ACC112 (cell line): ENCODE measurements at regions not wholly inside any gene's neighbourhood (a gene's known extent, or its start where the extent isn't known, plus 50 kb on each side); places are given as distances from the start of the nearest gene placed in this dataset.

ENCODE experiments used
- H2AFZ ChIP-seq: fragments of 200-600 bp; sonication (generic); one replicate; pipeline ENCODE4 v1.6.0; 2017; ENCODE audit warnings: antibody characterized with exemption, low read length; ENCODE audit not compliant: unreplicated experiment
- H3K27ac ChIP-seq: fragments of 200-600 bp; sonication (generic); 2 replicates; pipeline ENCODE4 v1.5.1; 2014; ENCODE audit warnings: low read depth, mild to moderate bottlenecking, antibody characterized with exemption, low read length, moderate library complexity
- H3K27me3 ChIP-seq: fragments of 200-600 bp; sonication (generic); 2 replicates; pipeline ENCODE4 v1.6.1; 2014; ENCODE audit warnings: mild to moderate bottlenecking, antibody characterized with exemption, low read length, moderate library complexity, mixed read lengths; ENCODE audit not compliant: insufficient read depth
- H3K36me3 ChIP-seq: fragments of 200-600 bp; sonication (generic); 2 replicates; pipeline ENCODE4 v1.6.1; 2016; ENCODE audit warnings: mild to moderate bottlenecking, antibody characterized with exemption, low read length, moderate library complexity, mixed read lengths; ENCODE audit not compliant: insufficient read depth
- H3K4me1 ChIP-seq: fragments of 200-600 bp; sonication (generic); one replicate; pipeline ENCODE4 v1.6.1; 2016; ENCODE audit warnings: low read length, mixed read lengths; ENCODE audit not compliant: insufficient read depth, unreplicated experiment, control insufficient read depth
- H3K4me3 ChIP-seq: fragments of 200-600 bp; sonication (generic); 2 replicates; pipeline ENCODE4 v1.5.1; 2014; ENCODE audit warnings: mild to moderate bottlenecking, low read depth, low read length
- H3K79me2 ChIP-seq: fragments of 200-600 bp; sonication (generic); one replicate; pipeline ENCODE4 v1.6.0; 2016; ENCODE audit warnings: low read length; ENCODE audit not compliant: control insufficient read depth, unreplicated experiment, insufficient read depth

DNA sequence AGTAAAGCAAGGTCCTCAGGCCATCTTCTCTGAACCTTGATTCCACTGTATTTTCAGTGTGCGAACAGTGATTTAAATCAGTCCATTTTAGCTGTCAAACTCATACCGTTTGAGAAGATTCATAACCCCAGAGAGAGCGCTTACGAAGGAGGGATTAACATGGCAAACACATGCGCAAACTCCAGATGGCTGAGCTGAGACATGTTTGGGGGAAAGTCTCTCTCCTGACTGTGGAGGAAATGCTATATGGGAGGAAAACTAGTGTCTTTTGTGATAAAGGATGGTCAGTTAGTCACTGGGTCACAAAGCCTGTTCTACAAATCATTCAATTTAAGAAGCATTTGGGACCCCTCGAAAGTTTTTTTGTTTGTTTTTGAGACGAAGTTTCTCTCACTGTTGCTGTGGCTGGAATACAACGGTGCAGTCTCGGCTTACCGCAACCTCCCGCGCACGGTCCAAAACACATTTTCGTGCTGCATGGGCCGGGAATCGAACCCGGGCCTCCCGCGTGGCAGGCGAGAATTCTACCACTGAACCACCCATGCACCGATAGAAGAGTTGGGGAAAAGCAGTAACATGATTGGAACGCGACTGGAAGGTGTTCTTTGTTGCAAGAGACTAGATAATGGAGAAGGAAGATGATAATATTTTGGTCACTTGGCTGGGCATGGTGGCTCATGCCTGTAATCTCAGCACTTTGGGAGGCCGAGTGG is 58.4 kb upstream of the CXADR start:
- Histone ChIP-seq H3K27me3 (no peaks in the 10 kb centered on the region), H3K79me2 (no peaks in the 10 kb centered on the region), H3K36me3 (no peaks in the 10 kb centered on the region), H3K4me1 (peaks cover 11% of the 10 kb centered on the region), H2AFZ (no peak overlapping the region), H3K27ac (peak overlapping the region; percentile 56), H3K4me3 (no peak overlapping the region)

DNA sequence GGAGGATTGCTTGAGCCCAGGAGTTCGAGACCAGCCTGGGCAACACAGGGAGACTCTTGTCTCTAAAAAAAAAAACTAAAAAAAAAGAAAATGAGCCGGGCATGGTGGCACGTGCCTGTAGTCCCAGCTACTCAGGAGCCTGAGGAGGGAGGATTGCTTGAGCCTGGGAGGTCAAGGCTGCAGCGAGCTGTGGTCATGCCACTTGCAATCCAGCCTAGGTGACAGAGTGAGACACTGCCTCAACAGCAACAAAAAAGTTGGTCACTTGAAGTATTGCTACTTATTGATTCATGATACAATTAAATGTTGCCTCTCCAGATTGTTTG is 57.9 kb upstream of the CXADR start:
- no peaks in the 10 kb centered on the region for H3K79me2 ChIP-seq
- H3K36me3 ChIP-seq: no peaks in the 10 kb centered on the region
- no peak overlapping the region for H3K27ac ChIP-seq
- no peak overlapping the region for H3K4me3 ChIP-seq
- H3K27me3 ChIP-seq: no peaks in the 10 kb centered on the region
- H2AFZ ChIP-seq: no peak overlapping the region
- H3K4me1 ChIP-seq: peaks cover 11% of the 10 kb centered on the region

DNA sequence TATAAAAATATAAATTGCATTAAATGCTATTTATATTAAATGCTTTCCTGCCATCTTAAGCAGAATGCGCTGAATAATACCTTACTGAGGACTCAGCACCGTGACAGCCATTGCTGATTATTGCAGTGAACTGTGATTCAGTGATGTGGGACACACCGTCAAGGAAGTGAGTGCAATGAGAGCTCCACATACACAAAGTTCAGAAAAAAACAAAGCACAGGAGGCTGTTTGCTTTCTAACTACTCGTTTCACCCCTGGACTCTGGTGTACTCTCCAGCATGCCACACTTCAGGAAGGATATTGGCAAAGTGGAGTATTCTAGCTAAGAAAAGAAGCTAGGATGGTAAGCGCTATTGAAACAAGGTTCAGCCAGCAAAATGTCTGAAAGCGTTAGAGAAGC is 57.4 kb upstream of the CXADR start:
- H2AFZ ChIP-seq: no peak overlapping the region
- H3K4me3 ChIP-seq: no peak overlapping the region

DNA sequence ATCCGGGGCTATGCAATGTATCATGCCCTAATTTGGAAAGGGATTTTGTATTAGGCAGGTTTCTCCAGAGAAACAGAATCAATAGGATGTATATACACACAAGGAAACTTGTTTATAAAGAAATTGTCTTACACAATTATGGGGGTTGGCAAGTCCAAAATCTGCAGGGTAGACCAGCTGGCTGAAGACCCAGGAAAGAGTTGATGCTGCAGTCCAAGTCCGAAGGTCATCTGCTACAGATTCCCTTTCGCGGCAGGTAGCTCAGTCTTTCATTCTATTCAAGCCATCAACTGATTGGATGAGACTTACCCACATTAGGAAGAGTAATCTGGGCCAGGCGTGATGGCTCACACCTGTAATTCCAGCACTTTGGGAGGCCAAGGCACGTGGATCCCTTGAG is 54.6 kb upstream of the CXADR start:
- H3K4me3 ChIP-seq: no peak overlapping the region
- no peak overlapping the region for H2AFZ ChIP-seq
- no peak overlapping the region for H3K27ac ChIP-seq
- H3K27me3 ChIP-seq: no peaks in the 10 kb centered on the region
- peaks cover 20% of the 10 kb centered on the region for H3K4me1 ChIP-seq
- H3K79me2 ChIP-seq: no peaks in the 10 kb centered on the region
- H3K36me3 ChIP-seq: no peaks in the 10 kb centered on the region

More for the DNA sequence above, 57.4 kb upstream of the CXADR start:
- peaks cover 11% of the 10 kb centered on the region for H3K4me1 ChIP-seq
- no peaks in the 10 kb centered on the region for H3K79me2 ChIP-seq
- H3K27me3 ChIP-seq: no peaks in the 10 kb centered on the region
- no peak overlapping the region for H3K27ac ChIP-seq
- H3K36me3 ChIP-seq: no peaks in the 10 kb centered on the region

DNA sequence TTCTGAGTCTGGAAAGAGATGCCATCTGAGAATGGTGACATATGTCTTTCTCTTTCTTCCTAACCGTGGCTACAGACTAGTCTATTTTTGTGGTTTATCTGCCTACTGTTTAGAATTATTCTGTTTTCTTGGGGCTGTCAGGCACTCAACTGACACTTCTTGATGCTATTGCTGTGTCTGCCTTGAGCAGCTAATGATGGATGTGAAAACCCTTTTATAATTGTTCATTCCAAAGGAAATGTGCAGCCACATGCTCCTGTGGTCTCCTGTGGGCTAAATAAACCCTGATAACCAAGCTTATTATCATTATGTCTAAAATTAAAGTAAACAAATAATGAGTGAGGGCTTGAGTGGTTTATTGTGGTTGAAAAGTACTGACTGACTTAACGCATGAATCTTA is 52.7 kb upstream of the CXADR start:
- H2AFZ ChIP-seq: no peak overlapping the region
- H3K36me3 ChIP-seq: no peaks in the 10 kb centered on the region
- no peaks in the 10 kb centered on the region for H3K27me3 ChIP-seq
- no peak overlapping the region for H3K27ac ChIP-seq
- no peak overlapping the region for H3K4me3 ChIP-seq
- peaks cover 24% of the 10 kb centered on the region for H3K4me1 ChIP-seq
- H3K79me2 ChIP-seq: no peaks in the 10 kb centered on the region

DNA sequence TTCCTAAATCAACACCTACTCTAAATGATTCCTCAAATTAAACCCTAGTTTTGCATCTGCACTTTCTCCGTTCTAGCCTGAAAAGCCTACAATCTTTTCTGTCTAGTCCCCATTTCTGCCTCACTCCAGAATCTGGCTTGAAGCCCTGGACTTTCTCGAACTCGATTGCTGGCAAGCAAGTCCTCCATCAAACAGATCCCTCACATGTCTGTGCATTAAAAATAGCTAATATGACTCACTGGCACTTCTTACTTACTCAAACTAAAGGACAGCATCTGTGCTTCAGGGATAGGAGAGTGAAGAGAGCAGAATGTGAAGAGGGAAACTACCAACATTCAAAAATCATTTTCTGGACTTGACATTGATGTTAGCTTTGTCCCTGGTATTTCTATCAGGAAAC is 51.8 kb upstream of the CXADR start:
- Histone ChIP-seq H3K79me2 (no peaks in the 10 kb centered on the region), H3K27ac (peak overlapping the region; percentile 85), H3K36me3 (no peaks in the 10 kb centered on the region), H3K4me3 (peak overlapping the region; percentile 42; the same call in 1 of the 2 replicates), H2AFZ (no peak overlapping the region), H3K4me1 (peaks cover 24% of the 10 kb centered on the region), H3K27me3 (no peaks in the 10 kb centered on the region)

DNA sequence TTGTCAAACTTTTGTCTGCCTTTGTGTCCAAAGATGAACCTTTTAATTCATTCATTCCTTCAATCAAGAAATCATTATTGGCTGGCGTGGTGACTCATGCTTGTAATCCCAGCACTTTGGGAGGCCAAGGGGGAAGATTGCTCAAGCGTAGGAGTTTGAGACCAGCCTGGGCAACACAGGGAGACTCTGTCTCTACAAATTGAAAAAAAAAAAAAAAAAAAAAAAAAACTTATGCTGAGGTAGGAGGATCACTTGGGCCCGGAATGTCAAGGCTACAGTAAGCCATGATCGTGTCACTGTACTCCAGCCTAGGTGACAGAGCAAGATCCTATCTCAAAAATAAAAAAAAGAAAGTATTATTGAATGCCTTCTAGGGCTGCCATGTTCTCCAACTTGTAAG is 51.3 kb upstream of the CXADR start:
- Histone ChIP-seq H3K27ac (peak overlapping the region; percentile 85), H3K4me1 (peaks cover 24% of the 10 kb centered on the region), H3K79me2 (no peaks in the 10 kb centered on the region), H3K4me3 (peak overlapping the region; percentile 42; the same call in 1 of the 2 replicates), H3K27me3 (no peaks in the 10 kb centered on the region), H2AFZ (no peak overlapping the region), H3K36me3 (no peaks in the 10 kb centered on the region)

DNA sequence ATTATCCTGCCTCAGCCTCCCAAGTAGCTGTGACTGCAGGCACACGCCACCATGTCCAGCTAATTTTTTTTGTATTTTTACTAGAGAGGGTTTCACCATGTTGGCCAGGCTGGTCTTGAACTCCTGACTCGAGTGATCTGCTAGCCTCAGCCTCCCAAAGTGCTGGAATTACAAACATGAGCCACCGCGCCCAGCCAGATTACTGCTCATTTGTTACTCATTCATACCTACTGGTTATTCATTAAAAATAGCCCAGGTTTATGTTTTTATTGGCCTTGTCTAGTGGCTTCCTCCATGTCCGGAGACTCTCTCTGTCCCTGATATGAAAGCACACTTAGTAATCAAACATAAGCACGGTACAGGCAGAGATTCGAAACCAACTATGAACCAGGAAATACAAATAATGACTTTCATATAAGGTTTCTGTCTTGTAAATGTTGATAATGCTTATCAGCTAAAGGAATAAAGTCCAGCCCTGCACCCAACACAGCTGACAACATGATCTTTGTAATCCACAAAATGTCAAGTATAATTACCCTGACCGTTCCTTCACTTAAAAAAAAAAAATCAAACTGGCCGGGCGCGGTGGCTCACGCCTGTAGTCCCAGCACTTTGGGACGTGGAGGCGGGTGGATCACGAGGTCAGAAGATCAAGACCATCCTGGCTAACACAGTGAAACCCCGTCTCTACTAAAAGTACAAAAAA is 50.4 kb upstream of the CXADR start:
- Histone ChIP-seq H3K27ac (peak overlapping the region; percentile 85), H2AFZ (no peak overlapping the region)

More for the DNA sequence above, 50.4 kb upstream of the CXADR start:
- H3K4me1 ChIP-seq: peaks cover 24% of the 10 kb centered on the region
- no peaks in the 10 kb centered on the region for H3K79me2 ChIP-seq
- no peaks in the 10 kb centered on the region for H3K36me3 ChIP-seq
- no peaks in the 10 kb centered on the region for H3K27me3 ChIP-seq
- no peak overlapping the region for H3K4me3 ChIP-seq
